Retina (tissue), 1 donor: ENCODE measurements at regions not wholly inside any gene's neighbourhood (a gene's known extent, or its start where the extent isn't known, plus 50 kb on each side); places are given as distances from the start of the nearest gene placed in this dataset.
A peak's percentile ranks its signal among the peaks of the same experiment; 100 is the strongest.

ENCODE experiments used
- DNase-seq: peaks from one replicate; pipeline ENCODE4 v3.0.0-alpha.2; 2016

DNA sequence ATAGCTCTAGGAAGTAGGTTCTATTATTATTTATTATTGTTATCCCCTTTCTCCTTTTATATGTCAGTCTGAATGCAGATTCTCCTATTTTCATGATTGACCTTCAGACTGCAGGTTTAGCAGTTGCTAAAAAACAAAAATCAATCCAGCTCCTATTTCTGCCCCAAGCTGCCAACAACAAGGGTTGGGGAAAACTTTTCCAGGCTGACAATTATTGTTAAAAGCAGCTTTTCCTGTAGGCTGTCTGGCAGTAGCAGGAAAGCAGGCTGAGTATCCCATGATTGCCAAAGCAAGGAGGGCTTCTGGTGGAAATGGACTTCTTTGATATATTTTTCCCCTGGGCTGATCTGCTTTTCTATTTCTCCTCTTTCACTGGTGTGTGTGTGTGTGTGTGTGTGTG lies 78.0 kb upstream of the CTLA4 start:
- no peak for DNase-seq

DNA sequence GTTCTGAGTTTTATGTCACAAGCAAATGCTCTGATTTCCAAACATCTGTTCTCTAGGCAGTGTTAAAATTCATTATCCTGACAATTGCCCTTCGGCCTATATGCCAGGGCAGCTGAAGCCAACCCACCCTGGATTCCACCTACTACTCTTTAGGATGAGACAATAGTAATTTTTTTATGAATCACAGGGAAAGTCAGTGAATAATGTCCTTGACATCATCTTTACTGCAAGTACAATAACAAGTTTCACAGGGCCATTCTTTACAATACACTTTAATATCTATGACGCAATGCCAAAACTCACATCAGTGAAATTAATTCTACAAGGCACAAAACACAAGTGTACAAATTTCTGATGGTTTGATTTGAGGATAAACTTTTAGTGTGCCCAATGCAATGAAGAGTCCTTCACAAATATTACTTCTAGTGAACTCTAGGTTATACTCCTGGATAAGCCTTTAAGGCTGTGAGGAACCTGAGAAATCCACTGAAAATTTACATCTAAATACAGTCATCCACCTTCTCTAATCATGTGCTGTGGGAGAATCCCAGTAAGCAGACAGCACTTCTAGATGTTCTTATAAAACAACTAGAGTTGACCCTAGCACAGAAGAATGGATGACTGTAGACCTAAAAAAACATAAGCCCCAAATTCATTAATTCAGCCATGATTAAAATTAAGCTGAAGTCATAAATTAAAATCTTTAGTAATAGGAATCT lies 77.3 kb upstream of the CTLA4 start:
- no peak for DNase-seq

GRCh38 chr2:203796248-203797010 lies 71.1 kb upstream of the CTLA4 start:
- no peak for DNase-seq

- DNase-seq: no peak
Observed at GRCh38 chr2:203797276-203797675, 70.3 kb upstream of the CTLA4 start.

GRCh38 chr2:203797712-203798111 lies 69.9 kb upstream of the CTLA4 start:
- DNase-seq: no peak

- DNase-seq: no peak
Observed at GRCh38 chr2:203798296-203799087, 69.1 kb upstream of the CTLA4 start.

GRCh38 chr2:203799908-203800307 lies 67.7 kb upstream of the CTLA4 start:
- no peak for DNase-seq

GRCh38 chr2:203800783-203801182 lies 66.8 kb upstream of the CTLA4 start:
- no peak for DNase-seq

GRCh38 chr2:203802342-203803052 lies 65.1 kb upstream of the CTLA4 start:
- no peak for DNase-seq

- DNase-seq: no peak
Observed at GRCh38 chr2:203803053-203803429, 64.5 kb upstream of the CTLA4 start.

GRCh38 chr2:203804070-203804469 lies 63.5 kb upstream of the CTLA4 start:
- DNase-seq: no peak

DNA sequence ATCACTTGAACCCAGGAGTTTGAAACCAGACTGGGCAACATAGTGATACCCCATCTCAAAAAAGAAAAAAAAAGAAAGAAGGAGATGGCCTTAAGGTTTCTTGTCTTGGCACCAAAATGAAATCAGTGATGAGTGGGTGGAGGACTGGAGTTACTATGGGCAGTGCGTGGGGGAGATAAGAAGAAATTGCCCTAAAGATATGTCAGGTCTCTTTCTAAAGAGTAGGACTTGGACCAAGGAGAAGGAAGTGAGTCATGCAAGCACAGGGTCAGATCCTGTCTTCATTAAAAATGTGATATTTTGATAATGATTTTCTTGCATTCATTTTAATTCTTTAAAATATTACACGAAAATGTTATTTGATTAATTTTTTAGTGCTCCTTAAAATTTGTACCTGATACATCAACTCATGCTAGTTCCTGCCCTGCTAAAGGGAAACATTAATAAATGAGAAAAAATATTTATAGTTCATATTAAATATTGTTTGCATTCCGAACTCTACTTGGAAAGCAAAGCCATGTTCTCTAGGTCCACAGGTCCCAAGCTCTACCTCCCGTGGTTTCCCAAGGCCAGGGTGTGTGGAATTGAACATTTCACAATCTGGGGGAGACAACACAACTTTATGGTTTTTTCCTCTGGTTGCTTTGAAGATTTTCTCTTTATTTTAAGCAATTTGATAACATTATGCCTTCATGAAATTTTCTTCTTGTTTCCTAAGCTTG lies 62.6 kb upstream of the CTLA4 start:
- DNase-seq: no peak

GRCh38 chr2:203805486-203805838 lies 62.1 kb upstream of the CTLA4 start:
- no peak for DNase-seq

DNA sequence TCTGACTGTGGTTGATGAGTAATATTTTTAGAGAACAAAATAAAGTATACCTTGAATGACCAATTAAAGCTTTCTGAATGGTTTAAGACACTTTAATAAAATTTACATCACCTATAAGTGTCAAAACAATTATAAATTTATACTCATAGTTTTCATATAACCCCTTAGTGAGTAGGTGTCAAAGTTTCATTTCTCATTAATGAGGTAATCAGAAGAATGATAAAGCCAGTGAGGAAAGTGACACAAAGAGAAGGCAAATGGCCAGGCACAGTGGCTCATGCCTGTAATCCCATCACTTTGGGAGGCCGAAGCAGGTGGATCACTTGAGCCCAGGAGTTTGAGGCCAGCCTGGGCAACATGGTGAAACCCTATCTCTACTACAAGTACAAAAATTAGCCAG lies 60.8 kb upstream of the CTLA4 start:
- DNase-seq: no peak

DNA sequence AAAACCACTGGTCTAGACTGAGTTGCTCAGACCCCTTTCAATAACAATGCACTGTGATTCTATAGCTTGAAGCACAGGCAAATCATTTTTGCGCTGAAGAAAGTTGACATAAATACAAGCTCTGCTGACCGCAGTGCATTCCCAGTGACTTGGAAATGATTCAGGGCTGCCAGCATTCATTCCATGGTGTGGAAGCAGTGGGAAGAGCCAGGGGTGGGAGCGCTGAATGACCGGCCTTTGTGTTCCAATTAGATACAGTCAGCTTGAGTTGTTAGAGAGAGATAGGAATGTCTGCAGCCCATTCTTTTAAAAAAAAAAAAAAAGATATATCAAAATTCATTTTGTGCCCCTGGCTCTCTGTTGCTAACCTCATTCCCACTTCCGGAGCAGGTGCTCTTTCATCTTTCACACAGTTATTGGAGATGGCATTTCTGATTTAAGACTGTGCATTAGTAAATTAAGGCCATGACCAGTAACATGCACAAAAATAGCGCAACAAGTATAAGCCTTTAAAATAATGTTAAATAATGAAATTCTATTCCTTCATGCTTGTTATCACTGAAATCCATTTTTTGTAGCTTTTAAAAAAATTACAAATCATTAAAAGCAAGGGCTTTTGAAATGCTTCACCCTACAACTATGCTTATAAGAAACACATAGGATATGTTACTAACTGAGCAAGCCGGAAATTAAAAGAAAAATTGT lies 59.4 kb upstream of the CTLA4 start:
- peak; percentile 77 for DNase-seq

DNA sequence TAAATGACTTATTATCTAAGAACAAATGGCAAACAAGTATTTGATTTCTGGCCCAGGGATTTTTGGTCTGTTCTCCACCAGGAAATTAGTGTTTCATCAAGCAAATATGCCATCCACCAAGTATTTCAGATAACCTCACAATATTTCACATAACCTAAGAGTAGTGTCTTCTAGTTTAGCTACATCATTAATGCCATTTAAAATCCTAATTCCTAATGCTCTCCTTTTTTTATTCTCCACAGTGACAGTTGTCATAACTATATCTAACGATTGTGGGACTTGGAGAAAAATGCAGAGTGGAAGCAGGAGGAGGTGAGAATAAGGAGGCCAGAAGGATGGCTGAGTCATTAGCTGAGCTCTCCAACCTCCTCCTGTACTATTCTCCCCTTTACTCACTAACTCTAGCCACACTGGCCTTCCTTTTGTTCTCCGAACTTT lies 58.5 kb upstream of the CTLA4 start:
- no peak for DNase-seq

DNA sequence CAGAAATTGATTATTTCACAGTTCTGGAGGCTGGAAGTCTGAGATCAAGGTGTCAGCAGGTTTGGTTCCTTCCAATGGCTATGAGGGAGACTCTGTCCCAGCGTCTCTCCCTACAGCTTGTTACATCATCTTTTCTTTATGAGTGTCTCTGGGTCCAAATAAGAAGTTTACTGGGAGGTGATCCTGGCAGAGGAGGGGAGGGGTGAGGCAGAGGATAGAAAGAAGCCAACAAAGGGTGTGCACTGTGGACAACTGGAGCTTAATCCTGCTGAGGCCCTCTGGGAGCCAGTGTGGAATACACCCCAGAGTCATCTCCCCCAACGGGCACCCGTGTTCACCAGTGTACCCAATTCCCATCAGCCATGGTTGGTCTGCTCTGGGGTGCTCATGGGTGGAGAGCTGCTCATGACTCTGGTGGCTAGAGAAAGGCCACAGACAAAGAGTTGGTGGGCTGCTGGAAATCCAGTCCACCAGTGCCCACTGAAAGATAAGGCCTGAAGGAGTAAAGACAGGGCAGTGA lies 57.5 kb upstream of the CTLA4 start:
- no peak for DNase-seq

DNA sequence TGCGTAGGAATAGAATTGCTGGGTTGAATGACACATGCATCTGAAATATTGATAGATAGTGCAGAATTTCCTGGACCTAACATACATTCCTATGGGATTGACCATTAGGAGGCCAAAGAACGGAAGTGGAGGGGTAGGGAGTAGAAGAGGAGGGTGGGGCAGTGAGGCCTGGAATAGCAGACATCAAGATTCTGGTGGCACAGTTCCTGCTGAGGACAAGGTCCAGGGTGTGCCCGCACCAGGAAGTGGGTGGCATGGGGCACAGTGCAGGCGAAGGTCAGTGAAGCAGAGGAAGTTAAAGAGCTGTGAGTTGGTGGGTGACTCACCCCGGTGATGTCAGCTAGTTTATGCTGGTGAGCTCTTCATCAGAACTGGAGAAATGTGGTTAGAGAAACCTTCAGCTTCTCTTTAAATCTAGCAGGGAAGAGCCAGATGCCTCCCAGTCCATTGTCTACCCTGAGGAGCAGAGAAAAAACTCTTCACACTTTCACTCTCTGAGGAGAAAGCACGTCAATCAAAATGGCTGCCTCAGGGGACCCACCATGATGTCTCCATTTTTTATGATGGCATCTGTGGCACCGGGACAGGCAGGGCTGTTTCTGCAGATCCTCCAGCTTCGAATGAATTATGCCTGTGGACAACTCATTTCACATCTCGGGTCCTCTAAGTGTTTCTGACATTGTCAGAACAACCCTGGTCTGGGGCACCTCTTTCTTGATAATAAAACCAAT lies 55.9 kb upstream of the CTLA4 start:
- DNase-seq: no peak

- DNase-seq: no peak
Observed at GRCh38 chr2:203812294-203813221, 55.0 kb upstream of the CTLA4 start.

DNA sequence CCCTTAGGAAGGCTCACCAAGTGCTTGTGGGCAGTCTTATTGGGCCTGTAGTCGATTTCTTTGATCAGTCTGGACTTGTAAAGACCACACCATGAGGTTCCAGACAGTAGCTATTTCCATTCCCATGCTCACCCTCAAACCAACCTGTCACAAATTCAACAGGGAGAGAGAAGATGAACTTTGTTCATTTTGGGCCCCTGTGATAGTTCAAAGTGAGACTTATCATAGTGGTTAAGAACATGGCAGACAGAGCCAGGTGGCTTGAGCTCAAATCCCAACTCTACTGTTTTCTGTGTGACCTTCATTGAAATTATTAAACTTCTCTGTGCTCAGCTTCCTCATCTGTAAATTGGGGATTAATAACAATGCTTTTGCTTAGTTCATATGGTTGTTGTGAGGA lies 53.9 kb upstream of the CTLA4 start:
- DNase-seq: no peak
